Mucosa of descending colon (tissue), 3 donors: ENCODE measurements at regions not wholly inside any gene's neighbourhood (a gene's known extent, or its start where the extent isn't known, plus 50 kb on each side); places are given as distances from the start of the nearest gene placed in this dataset.
"Not testable (repeated sequence)": the region's sequence is repeated elsewhere in the genome, so short reads cannot be mapped to it uniquely, and the experiment has no call there.

Experiments
- ATAC-seq: fragments of 200-7000 bp; cut with Tn5 transposase; one replicate; pipeline ENCODE4 v1.9.1; 2020; ENCODE audit warnings: mild to moderate bottlenecking, moderate library complexity
- DNase-seq, 3 donors: peaks; one replicate each; pipeline ENCODE4 v3.0.0-alpha.2; 2020
- H3K36me3 ChIP-seq: fragments of 200-600 bp; one replicate; pipeline ENCODE4 v1.8.0; 2021; ENCODE audit warnings: low read depth, mild to moderate bottlenecking
- H3K4me1 ChIP-seq: fragments of 200-600 bp; one replicate; pipeline ENCODE4 v1.8.0; 2021; ENCODE audit warnings: low read depth, mild to moderate bottlenecking
- H3K4me3 ChIP-seq: fragments of 200-600 bp; one replicate; pipeline ENCODE4 v1.8.0; 2021; ENCODE audit warnings: mild to moderate bottlenecking
- H3K9me3 ChIP-seq: fragments of 200-600 bp; one replicate; pipeline ENCODE4 v1.8.0; 2021; ENCODE audit warnings: mild to moderate bottlenecking
- intact Hi-C, 2 donors: fragments of 100-400 bp; cut with DNase I in 1 of 2; cut with micrococcal nuclease in 1 of 2; formaldehyde crosslinking; loops; one replicate each; pipeline versions ENCODE4 v1.11.0 to v1.11.1; 2022; cut with DNase I, micrococcal nuclease
- TF ChIP-seq, protein P1 (sequence below): fragments of 200-600 bp; IDR thresholded peaks from one replicate; pipeline ENCODE4 v1.8.0; 2022; ENCODE audit warnings: antibody characterized with exemption, mild to moderate bottlenecking
- donor health status: DM: no; HTN: no; CAD: no; lungs with moderate emphysema.
- donor health status: DM: no; HTN: no; CAD: no.
- donor health status: DM: no; HTN: yes; CAD: no.

- ATAC-seq (no peak), DNase-seq (no peak)
- Histone ChIP-seq H3K4me3 (no peak overlapping the region), H3K9me3 (no peaks in the 10 kb centered on the region), H3K4me1 (no peaks in the 10 kb centered on the region), H3K36me3 (no peaks in the 10 kb centered on the region)
- intact Hi-C loops, result no loop called here
- TF ChIP-seq, protein P1, sequence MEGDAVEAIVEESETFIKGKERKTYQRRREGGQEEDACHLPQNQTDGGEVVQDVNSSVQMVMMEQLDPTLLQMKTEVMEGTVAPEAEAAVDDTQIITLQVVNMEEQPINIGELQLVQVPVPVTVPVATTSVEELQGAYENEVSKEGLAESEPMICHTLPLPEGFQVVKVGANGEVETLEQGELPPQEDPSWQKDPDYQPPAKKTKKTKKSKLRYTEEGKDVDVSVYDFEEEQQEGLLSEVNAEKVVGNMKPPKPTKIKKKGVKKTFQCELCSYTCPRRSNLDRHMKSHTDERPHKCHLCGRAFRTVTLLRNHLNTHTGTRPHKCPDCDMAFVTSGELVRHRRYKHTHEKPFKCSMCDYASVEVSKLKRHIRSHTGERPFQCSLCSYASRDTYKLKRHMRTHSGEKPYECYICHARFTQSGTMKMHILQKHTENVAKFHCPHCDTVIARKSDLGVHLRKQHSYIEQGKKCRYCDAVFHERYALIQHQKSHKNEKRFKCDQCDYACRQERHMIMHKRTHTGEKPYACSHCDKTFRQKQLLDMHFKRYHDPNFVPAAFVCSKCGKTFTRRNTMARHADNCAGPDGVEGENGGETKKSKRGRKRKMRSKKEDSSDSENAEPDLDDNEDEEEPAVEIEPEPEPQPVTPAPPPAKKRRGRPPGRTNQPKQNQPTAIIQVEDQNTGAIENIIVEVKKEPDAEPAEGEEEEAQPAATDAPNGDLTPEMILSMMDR, result no peak
Measured at GRCh38 chr7:54299426-54299825, 242.7 kb upstream of the VSTM2A start.

DNA sequence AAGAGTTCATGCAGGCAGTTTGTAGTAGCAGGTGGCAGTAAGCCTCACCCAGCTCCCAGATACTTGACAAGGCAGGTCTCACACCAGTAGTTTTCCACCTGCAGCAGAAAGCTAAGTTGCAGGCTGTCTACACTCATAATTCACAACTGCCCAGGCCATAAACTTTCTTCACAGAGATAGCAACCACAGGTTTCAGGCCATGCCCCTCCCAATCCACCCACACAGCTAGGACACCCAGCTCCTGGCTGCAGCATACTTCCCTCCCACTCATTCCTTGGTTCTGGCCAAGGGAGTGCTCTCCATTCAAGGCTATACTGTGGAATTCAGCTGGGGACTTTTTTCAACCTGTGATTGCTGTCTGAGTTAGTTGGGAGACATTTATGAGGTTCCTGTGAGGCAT, 226.2 kb upstream of the VSTM2A start:
- H3K4me1 ChIP-seq, DNase-seq, H3K4me3 ChIP-seq, H3K9me3 ChIP-seq, intact Hi-C loops, H3K36me3 ChIP-seq: not testable (repeated sequence)
- ATAC-seq, result peak; percentile 96

DNA sequence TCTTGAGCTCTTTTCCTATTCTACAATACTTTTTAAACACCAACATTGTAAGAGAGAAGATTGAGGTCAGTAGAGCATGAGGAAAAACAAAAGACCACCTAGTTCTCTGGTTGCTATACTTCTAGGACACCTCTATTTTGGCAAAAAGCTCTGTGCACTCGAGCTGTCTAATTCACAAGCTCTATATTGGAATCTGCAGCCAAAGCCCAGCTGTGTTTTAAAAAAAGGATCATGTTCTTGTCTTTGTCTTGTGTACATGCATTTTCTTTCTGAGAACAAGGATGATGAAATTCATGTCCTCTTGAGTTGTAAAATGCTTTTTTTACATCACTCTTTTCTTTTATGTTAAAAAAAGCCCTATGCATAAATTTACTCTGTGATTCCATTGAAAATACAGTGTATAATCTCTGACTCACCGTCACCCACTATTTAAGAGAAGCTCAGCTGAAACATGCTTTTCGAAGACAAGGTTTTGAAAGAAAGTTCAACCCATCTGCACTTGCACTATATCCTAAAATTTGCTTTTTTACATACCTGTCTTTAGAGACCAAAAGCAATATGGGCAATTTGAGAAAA, 215.5 kb upstream of the VSTM2A start:
- no peak for ATAC-seq
- Histone ChIP-seq H3K36me3 (no peaks in the 10 kb centered on the region), H3K9me3 (peaks cover 8% of the 10 kb centered on the region), H3K4me3 (no peak overlapping the region), H3K4me1 (no peaks in the 10 kb centered on the region)
- TF ChIP-seq, protein P1, result no peak
- intact Hi-C loops, result loop anchor here in 1 of 2 donors (10.0 kb wide), 1 partner anchor 92 kb away; no protein-coding TSS in a partner anchor
- no peak for DNase-seq

DNA sequence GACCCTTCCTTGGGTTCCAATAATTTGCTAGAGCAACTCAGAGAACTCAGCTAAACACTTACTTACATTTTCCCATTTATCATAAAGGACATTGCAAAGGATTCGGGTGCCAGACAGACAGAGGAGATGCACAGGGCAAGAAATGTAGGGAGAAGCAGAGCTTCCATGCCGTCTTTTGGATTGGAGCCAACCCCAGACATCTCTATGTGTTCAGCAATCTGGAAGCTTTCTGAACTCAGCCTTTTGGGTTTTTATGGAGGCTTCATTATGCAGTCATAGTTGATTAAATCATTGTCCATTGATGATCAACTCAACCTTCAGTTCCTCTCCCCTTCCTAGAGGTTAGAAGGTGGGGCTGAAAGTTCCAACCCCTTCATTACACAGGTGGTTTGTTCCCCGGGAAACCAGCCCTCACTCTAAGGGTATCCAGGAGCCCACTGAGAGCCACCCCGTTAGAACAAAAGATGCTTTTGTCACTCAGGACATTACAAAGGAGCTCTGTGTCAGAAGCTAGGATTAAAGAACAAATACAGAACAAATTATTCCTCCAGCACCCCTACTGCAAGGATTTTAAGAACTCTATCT, 211.9 kb upstream of the VSTM2A start:
- intact Hi-C loops, result no loop called here
- Histone ChIP-seq H3K4me1 (no peaks in the 10 kb centered on the region), H3K9me3 (no peaks in the 10 kb centered on the region), H3K36me3 (no peaks in the 10 kb centered on the region), H3K4me3 (no peak overlapping the region)
- no peak for DNase-seq
- no peak for ATAC-seq
- TF ChIP-seq, protein P1, result no peak

DNA sequence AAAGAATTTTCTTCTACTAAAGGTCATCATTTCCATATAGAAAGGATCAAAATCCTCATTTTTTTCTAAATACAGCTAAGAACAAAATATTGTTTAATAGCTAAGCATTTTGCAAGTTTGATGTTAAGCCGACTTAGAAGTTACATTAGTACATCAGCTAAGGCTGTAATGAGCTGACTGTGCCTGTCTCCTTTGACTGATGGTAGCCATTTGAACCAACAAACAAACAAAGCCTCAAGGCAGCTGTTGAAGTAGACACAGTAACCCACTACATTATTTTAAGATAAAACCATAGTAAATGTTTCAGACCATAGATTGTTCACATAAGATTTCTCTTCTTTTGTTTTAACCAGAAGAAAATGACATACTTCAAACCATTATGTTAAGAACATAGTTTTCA, 210.9 kb upstream of the VSTM2A start:
- no peaks in the 10 kb centered on the region for H3K4me1 ChIP-seq
- H3K36me3 ChIP-seq, result no peaks in the 10 kb centered on the region
- intact Hi-C loops, result no loop called here
- DNase-seq (no peak), ATAC-seq (no peak)
- H3K9me3 ChIP-seq, result no peaks in the 10 kb centered on the region
- no peak overlapping the region for H3K4me3 ChIP-seq
- TF ChIP-seq, protein P1, result no peak

- no peak for ATAC-seq
- TF ChIP-seq, protein P1, result no peak
- intact Hi-C loops, result no loop called here
Measured at GRCh38 chr7:54332301-54332700, 209.9 kb upstream of the VSTM2A start.

More at GRCh38 chr7:54332301-54332700, 209.9 kb upstream of the VSTM2A start:
- no peak for DNase-seq
- H3K4me3 ChIP-seq, result no peak overlapping the region
- no peaks in the 10 kb centered on the region for H3K9me3 ChIP-seq
- no peaks in the 10 kb centered on the region for H3K4me1 ChIP-seq
- H3K36me3 ChIP-seq, result no peaks in the 10 kb centered on the region
